ENCODE measurements at regions not wholly inside any gene's neighbourhood (a gene's known extent, or its start where the extent isn't known, plus 50 kb on each side); places are given as distances from the start of the nearest gene placed in this dataset.

DNA sequence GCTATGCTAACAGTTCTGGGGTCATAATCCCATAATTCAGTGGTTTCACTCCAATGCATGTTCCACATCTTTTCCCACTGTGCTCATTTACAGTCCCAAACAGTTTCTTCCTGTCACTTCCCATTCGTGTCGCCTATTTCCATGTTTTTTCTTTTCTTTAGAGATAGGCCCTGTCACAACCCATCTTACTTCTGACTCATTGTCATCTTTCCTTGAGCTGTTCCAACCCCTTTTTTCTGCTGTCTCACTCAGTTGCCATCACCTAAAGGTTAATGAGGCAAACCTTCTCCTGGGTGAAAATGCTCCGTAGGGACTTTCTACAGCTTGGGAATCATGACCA is 814.5 kb downstream of the VGLL3 start:
- Histone ChIP-seq H3K4me3 (ENCODE audit: low read depth in 2 of 2, low read length in 2 of 2) (no peak overlapping the region), H3K9me3 (ENCODE audit: control insufficient read depth, insufficient read depth, low read depth, low read length) (no peaks in the 10 kb centered on the region), H3K27ac (ENCODE audit: low read length) (no peak overlapping the region), H3K36me3 (ENCODE audit: control insufficient read depth, insufficient read depth, low read length) (no peaks in the 10 kb centered on the region), H3K27me3 (ENCODE audit: control insufficient read depth, insufficient read depth, low read length) (no peaks in the 10 kb centered on the region), H3K4me1 (ENCODE audit: control insufficient read depth, insufficient read depth, low read length) (no peaks in the 10 kb centered on the region)
- ChIA-PET CTCF (no interaction called here), POLR2A (no interaction called here)
- in situ Hi-C loops (cut with HindIII; ENCODE audit: low pct_unique_long_range_greater_than_20kb, low sequenced_read_pairs) (no loop called here), intact Hi-C loops (cut with micrococcal nuclease; ENCODE audit: unreplicated experiment) (no loop called here)
- DNase-seq (ENCODE audit: low read depth, low spot score): no peak
- TF ChIP-seq SIN3A (IDR thresholded peaks at IDR 0.05; ENCODE audit: borderline replicate concordance, insufficient read depth, low read depth, low read length): no peak
- TF ChIP-seq REST (IDR thresholded peaks at IDR 0.05; ENCODE audit: insufficient read depth in 1 of 2, low read depth in 2 of 2, low read length in 1 of 2): no peak
- TF ChIP-seq POLR2AphosphoS5 (IDR thresholded peaks at IDR 0.05; ENCODE audit: low read depth, low read length): no peak
- TF ChIP-seq TCF7L2 (IDR thresholded peaks at IDR 0.05; ENCODE audit: low read depth, low read length): no peak
- TF ChIP-seq, protein P1, sequence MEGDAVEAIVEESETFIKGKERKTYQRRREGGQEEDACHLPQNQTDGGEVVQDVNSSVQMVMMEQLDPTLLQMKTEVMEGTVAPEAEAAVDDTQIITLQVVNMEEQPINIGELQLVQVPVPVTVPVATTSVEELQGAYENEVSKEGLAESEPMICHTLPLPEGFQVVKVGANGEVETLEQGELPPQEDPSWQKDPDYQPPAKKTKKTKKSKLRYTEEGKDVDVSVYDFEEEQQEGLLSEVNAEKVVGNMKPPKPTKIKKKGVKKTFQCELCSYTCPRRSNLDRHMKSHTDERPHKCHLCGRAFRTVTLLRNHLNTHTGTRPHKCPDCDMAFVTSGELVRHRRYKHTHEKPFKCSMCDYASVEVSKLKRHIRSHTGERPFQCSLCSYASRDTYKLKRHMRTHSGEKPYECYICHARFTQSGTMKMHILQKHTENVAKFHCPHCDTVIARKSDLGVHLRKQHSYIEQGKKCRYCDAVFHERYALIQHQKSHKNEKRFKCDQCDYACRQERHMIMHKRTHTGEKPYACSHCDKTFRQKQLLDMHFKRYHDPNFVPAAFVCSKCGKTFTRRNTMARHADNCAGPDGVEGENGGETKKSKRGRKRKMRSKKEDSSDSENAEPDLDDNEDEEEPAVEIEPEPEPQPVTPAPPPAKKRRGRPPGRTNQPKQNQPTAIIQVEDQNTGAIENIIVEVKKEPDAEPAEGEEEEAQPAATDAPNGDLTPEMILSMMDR (IDR thresholded peaks at IDR 0.05): no peak
- no peak for ATAC-seq
- BruUV-seq (replicated peaks): no TSS peak

DNA sequence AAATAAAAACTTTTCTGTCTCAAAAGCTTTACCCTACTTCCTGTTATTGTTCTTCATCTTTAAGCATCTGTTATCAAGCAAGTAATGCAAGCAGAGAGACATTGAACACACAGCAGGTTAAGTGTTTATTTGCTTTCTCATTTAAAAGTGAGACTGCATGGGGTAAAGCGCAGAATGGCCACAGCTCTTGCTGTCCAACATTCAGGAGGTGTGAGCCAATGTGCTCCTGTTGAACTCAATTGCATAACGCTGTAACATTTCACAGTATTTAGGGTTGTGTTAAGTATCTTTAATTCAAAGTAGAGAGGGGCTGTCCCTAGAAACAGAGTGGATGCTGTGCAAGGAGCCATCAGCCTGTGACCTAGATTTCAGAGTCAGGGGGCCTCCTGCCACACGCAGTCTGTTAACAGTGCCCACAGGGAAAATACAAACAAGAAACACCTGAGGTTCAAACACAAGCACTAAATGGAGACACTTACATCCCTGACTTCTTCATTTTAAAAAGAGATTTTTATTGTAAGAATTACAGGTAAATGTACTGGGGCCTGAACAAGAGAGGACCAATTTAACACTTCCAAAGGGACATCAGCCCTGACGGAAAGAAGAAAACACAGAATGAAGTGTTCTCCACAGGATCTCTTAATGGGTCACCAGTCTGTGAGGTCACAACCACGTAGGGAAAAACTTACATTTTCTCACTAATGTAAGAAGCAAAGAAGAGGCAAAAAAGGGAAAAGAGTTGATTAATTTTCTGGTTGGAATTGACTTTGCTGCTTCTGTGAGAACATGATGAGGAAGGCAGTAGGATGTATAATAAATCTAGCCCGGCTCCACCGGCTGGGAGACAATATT is 815.1 kb downstream of the VGLL3 start:
- H3K4me1 ChIP-seq (ENCODE audit: control insufficient read depth, insufficient read depth, low read length): no peaks in the 10 kb centered on the region
- intact Hi-C loops (cut with micrococcal nuclease; ENCODE audit: unreplicated experiment): no loop called here
- no peaks in the 10 kb centered on the region for H3K9me3 ChIP-seq (ENCODE audit: control insufficient read depth, insufficient read depth, low read depth, low read length)
- BruUV-seq (replicated peaks): no TSS peak
- no peak overlapping the region for H3K4me3 ChIP-seq (ENCODE audit: low read depth in 2 of 2, low read length in 2 of 2)
- in situ Hi-C loops (cut with HindIII; ENCODE audit: low pct_unique_long_range_greater_than_20kb, low sequenced_read_pairs): no loop called here
- no peak overlapping the region for H3K27ac ChIP-seq (ENCODE audit: low read length)
- H3K36me3 ChIP-seq (ENCODE audit: control insufficient read depth, insufficient read depth, low read length): no peaks in the 10 kb centered on the region
- no peaks in the 10 kb centered on the region for H3K27me3 ChIP-seq (ENCODE audit: control insufficient read depth, insufficient read depth, low read length)
- ChIA-PET POLR2A (no interaction called here), CTCF (no interaction called here)
- no peak for DNase-seq (ENCODE audit: low read depth, low spot score)
- TF ChIP-seq SIN3A (IDR thresholded peaks at IDR 0.05; ENCODE audit: borderline replicate concordance, insufficient read depth, low read depth, low read length) (no peak), REST (IDR thresholded peaks at IDR 0.05; ENCODE audit: insufficient read depth in 1 of 2, low read depth in 2 of 2, low read length in 1 of 2) (no peak), TCF7L2 (IDR thresholded peaks at IDR 0.05; ENCODE audit: low read depth, low read length) (no peak), POLR2AphosphoS5 (IDR thresholded peaks at IDR 0.05; ENCODE audit: low read depth, low read length) (no peak)
- TF ChIP-seq, protein P1 (IDR thresholded peaks at IDR 0.05): no peak
- no peak for ATAC-seq

Measured in Panc1 (cell line).